GM20000 (cell line): ENCODE measurements at regions not wholly inside any gene's neighbourhood (a gene's known extent, or its start where the extent isn't known, plus 50 kb on each side); places are given as distances from the start of the nearest gene placed in this dataset.

Experiments used
- DNase-seq: peaks from one replicate; pipeline ENCODE4 v3.0.0; 2012; ENCODE audit warnings: low spot score
- TF ChIP-seq, protein P1 (sequence below): IDR thresholded peaks from 2 replicates; pipeline ENCODE4 v1.5.1; 2012; ENCODE audit warnings: mild to moderate bottlenecking, control low read depth; ENCODE audit errors: extremely low read depth, missing control alignments

DNA sequence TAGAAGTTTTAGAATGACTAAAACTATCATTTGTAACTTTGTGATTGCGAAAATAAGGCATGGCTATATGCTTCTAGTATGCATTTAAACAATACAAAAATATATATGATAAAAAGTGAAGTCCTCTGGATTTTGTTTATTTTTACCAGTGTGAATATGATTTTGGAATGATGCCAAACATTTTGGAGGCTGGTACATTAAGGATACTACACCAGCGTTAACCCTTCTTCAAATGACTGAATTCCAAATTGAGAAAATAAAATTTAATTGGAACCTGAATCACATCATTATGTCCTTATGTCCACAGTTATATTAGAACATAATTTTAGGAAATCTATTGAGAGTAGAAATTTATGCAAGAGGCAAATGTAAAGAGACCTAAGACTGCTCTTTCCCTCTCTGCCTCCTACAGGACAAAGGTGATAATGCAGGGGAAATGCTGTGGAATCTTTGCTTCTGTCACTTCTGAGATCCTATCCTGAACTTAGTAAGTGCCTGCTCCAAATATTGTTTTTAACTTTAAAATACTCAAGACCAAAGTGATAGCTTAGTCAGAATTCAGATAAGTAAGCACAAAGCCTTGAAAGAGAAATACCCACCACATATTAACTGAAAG is 121.1 kb upstream of the NANOGP8 start:
- DNase-seq = peak; percentile 12
- TF ChIP-seq, protein P1, sequence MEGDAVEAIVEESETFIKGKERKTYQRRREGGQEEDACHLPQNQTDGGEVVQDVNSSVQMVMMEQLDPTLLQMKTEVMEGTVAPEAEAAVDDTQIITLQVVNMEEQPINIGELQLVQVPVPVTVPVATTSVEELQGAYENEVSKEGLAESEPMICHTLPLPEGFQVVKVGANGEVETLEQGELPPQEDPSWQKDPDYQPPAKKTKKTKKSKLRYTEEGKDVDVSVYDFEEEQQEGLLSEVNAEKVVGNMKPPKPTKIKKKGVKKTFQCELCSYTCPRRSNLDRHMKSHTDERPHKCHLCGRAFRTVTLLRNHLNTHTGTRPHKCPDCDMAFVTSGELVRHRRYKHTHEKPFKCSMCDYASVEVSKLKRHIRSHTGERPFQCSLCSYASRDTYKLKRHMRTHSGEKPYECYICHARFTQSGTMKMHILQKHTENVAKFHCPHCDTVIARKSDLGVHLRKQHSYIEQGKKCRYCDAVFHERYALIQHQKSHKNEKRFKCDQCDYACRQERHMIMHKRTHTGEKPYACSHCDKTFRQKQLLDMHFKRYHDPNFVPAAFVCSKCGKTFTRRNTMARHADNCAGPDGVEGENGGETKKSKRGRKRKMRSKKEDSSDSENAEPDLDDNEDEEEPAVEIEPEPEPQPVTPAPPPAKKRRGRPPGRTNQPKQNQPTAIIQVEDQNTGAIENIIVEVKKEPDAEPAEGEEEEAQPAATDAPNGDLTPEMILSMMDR = peak; percentile 41

DNA sequence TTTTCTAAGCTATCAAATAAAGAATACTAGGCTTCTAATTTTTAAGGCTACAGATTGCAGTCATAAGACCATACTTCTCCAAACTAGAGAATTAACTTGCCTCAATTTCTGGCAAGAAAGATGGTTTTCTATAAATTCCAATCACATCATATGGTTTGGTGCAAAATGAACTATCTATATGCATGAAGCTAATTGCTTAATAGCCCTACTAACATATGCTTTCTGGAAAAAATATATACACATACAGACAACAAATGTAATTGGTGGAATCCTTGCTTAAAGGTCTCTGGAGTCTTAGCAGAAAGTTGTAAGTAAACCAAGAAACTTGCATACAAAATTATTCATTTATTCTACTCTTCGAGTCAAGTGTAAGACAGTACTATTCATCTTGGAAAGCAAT is 113.1 kb upstream of the NANOGP8 start:
- TF ChIP-seq, protein P1 = no peak
- DNase-seq = no peak

DNA sequence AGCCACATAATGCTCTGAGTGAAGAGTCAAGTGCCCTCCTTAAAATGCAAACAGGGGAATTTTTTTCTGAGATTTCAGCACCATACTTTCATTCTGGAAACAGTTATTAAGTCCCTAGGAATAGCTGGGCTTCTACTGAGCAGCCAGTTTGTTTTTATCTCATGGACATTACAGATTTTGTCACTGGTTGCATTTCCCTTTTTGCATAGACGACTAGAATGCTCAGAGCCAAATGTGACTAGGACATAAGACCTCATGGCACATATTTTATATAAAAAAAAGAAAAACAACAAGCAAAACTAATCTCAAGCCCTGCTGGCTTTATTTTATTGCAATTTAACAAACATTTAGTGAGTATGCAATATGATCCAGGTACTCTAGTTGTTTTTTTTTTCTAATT is 112.7 kb upstream of the NANOGP8 start:
- TF ChIP-seq, protein P1 = no peak
- no peak for DNase-seq

DNA sequence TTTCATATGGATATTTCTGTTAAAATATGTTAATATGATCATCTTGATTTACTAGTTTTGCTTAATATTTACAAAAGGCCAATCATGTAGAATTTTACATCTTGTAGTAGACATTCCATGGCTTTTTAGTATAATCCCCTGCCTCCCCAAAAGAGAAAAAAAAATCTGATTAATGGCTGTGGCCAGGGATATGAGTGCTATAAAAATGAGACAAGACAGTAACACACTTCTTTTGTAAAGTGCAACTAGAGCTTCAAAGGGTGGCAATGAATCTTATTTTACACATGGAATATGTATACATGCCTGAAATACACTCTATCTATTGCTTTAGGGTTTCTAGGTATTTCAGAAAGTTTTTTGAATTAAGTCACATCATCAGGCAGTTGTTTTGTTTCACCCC is 112.2 kb upstream of the NANOGP8 start:
- TF ChIP-seq, protein P1 = no peak
- no peak for DNase-seq

DNA sequence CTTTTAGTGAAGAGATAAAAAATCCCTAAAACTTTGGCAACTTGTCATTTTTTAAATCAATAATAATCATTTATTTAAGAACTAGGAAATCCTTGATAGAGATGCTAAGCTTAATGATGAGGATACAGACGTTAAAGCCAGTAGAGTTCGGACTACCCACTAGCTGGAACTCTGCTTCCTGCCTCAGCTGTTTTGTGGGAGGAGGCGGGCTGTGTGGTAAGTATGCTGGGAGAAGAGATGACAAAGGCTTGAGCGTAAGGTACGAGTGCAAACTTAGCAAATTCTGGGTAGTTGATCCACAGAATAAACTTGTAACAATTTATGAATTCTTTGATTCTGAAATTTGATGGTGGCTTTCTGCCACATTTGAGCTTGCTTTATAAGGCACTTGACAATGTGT is 111.2 kb upstream of the NANOGP8 start:
- no peak for DNase-seq
- TF ChIP-seq, protein P1 = no peak

DNA sequence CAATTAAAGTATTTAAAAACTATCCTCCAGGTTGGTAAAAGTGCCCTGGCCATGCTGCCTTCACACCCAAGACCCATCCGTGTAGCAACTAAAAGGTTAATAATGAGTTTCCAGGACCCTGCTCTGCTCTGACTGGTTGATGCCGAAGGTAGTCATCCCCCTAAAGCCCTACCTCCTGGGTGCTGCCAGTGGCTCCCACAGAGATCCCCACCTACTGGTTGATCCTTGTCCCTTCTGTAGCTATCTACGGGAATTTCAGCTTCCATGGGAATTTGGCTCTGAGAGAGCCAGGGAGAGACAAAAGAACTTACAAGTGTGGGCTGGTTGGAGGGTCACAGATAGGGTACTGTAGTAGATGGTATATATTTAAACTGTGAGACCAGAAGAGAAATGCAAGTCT is 110.6 kb upstream of the NANOGP8 start:
- DNase-seq = no peak
- TF ChIP-seq, protein P1 = no peak

DNA sequence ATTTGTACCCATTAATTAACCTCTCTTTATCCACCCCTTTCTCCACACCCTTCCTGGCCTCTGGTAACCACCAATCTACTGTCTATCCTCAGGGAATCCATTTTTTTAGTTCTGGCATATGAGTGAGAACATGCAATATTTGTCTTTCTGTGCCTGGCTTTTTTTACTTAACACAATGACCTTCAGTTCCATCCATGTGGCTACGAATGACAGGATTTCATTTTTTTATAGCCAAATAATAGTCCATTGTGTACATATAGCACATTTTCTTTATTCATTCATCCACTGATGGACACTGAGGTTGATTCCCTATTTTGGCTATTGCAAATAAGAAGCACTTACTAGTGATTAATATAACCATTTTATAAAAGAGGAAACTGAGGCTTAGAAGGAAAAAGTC is 109.9 kb upstream of the NANOGP8 start:
- TF ChIP-seq, protein P1 = no peak

More for the DNA sequence above, 109.9 kb upstream of the NANOGP8 start:
- DNase-seq = no peak
